ENCODE measurements at regions not wholly inside any gene's neighbourhood (a gene's known extent, or its start where the extent isn't known, plus 50 kb on each side); places are given as distances from the start of the nearest gene placed in this dataset.

DNA sequence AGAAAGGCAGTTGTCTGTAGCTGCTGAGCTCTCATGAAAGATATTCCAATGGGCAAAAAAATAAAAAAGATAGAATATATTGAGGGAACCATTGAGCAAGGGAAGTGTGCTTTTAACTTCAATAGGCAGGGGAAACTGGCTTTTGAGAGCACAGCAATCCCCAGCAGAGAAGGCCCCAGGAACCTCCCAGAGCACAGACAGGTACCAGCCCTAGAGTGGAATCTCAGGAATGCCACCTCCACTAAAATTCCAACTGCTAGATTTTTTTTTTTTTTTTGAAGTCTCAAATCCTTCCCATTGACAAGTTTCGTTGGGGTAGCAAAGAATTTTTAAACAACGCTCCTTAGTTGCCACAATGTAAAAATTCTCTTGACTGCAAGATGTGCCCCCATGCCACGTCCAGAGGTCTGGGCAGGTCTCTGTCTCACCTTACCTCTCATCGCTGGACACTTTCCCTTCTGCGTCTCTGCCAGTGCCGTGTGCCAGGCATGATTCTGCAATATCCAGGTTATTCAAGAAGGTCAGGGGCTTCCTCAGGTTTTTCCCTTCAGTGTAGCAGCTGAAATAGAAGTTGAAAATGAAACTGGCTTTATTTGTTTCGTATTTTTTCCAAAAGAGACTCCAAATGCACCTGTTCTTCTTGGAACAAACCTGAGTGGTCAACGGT is 64.2 kb upstream of the IRX1 start:
- in situ Hi-C loops (cut with HindIII; ENCODE audit: low pct_ligation_motif_present, low sequenced_read_pairs): no loop called here
- H3K4me3 ChIP-seq (ENCODE audit: low read depth, low read length): no peak overlapping the region

DNA sequence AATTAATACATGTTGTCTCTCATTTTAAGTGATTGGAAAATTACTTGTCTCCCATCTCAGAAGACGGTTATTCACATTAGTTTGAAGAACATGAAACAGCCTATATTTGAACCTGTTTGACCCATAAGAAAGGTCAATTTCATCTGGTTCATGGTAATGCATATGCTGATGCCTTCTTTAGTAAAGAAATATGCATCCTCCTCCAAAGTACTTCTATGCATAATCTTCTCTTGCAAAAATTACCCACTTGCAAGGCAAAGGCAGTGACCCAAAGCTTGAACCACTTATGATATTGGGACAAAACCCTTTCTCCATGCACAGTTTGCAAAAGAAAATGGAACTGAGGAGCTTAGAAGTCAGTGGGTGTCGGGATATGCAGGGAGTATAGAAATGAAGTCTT is 65.4 kb upstream of the IRX1 start:
- DNase-seq: no peak
- H3K36me3 ChIP-seq (replicated peaks): no peaks in the 10 kb centered on the region
- H3K4me3 ChIP-seq (ENCODE audit: low read depth, low read length): no peak overlapping the region
- in situ Hi-C loops (cut with HindIII; ENCODE audit: low pct_ligation_motif_present, low sequenced_read_pairs): no loop called here
- no peaks in the 10 kb centered on the region for H3K27me3 ChIP-seq (replicated peaks)
- H3K27ac ChIP-seq: no peak overlapping the region
- TF ChIP-seq, protein P1, sequence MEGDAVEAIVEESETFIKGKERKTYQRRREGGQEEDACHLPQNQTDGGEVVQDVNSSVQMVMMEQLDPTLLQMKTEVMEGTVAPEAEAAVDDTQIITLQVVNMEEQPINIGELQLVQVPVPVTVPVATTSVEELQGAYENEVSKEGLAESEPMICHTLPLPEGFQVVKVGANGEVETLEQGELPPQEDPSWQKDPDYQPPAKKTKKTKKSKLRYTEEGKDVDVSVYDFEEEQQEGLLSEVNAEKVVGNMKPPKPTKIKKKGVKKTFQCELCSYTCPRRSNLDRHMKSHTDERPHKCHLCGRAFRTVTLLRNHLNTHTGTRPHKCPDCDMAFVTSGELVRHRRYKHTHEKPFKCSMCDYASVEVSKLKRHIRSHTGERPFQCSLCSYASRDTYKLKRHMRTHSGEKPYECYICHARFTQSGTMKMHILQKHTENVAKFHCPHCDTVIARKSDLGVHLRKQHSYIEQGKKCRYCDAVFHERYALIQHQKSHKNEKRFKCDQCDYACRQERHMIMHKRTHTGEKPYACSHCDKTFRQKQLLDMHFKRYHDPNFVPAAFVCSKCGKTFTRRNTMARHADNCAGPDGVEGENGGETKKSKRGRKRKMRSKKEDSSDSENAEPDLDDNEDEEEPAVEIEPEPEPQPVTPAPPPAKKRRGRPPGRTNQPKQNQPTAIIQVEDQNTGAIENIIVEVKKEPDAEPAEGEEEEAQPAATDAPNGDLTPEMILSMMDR (IDR thresholded peaks at IDR 0.05; ENCODE audit: low read depth, low read length, missing control alignments): no peak

More for the DNA sequence above, 64.2 kb upstream of the IRX1 start:
- DNase-seq: no peak
- H3K36me3 ChIP-seq (replicated peaks): no peaks in the 10 kb centered on the region
- no peak overlapping the region for H3K27ac ChIP-seq
- H3K27me3 ChIP-seq (replicated peaks): no peaks in the 10 kb centered on the region
- TF ChIP-seq, protein P1 (IDR thresholded peaks at IDR 0.05; ENCODE audit: low read depth, low read length, missing control alignments): no peak

DNA sequence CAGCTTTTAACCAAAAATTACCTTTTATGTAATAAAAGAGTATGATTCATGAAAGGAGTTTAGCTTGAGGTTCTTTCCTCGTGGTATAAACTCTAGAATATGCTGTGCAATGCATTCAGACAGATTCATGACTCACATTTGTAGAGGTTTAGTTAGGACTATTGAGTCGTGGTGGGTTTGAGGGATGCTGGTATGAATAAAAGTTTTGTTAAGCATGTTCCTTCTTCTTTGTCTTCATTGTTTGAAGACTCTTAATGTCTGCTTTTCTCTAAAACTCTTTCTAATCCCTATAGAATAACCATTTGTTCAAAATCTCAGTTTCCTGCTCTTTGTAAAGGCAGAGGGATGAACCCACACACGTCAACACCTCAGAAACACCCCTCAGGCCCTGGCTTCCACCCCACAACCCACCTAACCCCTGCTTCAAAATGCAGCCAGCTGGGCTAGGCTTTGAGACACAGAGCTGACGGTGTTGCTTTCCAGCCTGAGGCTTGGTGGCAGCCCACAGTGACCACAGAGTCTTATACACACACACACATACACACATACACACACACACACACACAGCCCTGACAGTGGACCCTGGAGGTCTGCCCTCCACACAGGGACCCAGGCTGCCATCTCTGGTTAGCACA is 69.0 kb upstream of the IRX1 start:
- in situ Hi-C loops (cut with HindIII; ENCODE audit: low pct_ligation_motif_present, low sequenced_read_pairs): no loop called here
- no peaks in the 10 kb centered on the region for H3K36me3 ChIP-seq (replicated peaks)
- TF ChIP-seq, protein P1 (IDR thresholded peaks at IDR 0.05; ENCODE audit: low read depth, low read length, missing control alignments): no peak
- no peaks in the 10 kb centered on the region for H3K27me3 ChIP-seq (replicated peaks)
- no peak overlapping the region for H3K4me3 ChIP-seq (ENCODE audit: low read depth, low read length)
- DNase-seq: no peak
- no peak overlapping the region for H3K27ac ChIP-seq

DNA sequence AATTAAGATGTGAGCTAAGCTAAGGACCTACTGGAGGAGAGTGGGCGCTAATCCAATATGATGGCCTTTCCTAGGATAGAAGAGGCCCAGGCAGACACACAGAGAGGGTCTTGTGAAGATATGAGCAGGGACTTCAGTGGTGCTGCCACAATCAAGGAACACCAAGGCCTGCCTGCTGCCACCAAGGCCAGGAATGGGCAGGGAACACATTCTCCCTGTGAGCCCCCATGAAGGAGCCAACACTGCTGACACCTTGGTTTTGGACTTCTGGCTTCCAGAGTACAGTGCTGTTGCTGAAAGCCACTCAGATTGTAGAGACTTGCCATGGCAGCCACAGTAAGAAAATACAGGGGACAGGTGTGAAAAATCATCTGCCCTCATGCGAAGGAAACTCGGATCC is 73.1 kb upstream of the IRX1 start:
- Histone ChIP-seq H3K36me3 (replicated peaks) (no peaks in the 10 kb centered on the region), H3K4me3 (ENCODE audit: low read depth, low read length) (no peak overlapping the region)
- in situ Hi-C loops (cut with HindIII; ENCODE audit: low pct_ligation_motif_present, low sequenced_read_pairs): no loop called here

DNA sequence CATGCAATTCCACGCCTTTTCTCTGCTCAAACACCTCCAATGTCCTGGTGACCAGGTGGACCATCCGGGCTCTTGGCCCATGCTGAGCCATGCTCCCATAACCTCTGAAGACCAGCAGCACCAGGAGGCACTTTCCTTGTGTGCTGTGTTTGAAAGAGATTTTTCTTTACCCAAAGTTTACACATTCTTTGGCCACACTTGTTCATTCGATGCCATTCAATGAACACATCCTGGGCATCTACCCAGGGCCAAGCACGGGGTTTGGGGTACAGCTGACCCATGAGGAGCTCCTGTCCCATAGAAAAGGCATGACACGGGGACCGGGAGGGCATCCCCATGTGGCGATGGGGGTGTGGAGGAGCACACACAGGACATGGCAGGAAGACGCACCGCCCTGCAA is 77.1 kb upstream of the IRX1 start:
- TF ChIP-seq, protein P1 (IDR thresholded peaks at IDR 0.05; ENCODE audit: low read depth, low read length, missing control alignments): no peak
- no peaks in the 10 kb centered on the region for H3K27me3 ChIP-seq (replicated peaks)
- in situ Hi-C loops (cut with HindIII; ENCODE audit: low pct_ligation_motif_present, low sequenced_read_pairs): no loop called here

More for the DNA sequence above, 73.1 kb upstream of the IRX1 start:
- Histone ChIP-seq H3K27ac (no peak overlapping the region), H3K27me3 (replicated peaks) (no peaks in the 10 kb centered on the region)
- TF ChIP-seq, protein P1 (IDR thresholded peaks at IDR 0.05; ENCODE audit: low read depth, low read length, missing control alignments): no peak
- no peak for DNase-seq

More for the DNA sequence above, 77.1 kb upstream of the IRX1 start:
- Histone ChIP-seq H3K27ac (no peak overlapping the region), H3K36me3 (replicated peaks) (no peaks in the 10 kb centered on the region), H3K4me3 (ENCODE audit: low read depth, low read length) (no peak overlapping the region)
- DNase-seq: no peak
